ENCODE measurements at regions not wholly inside any gene's neighbourhood (a gene's known extent, or its start where the extent isn't known, plus 50 kb on each side); places are given as distances from the start of the nearest gene placed in this dataset.

- DNase-seq (ENCODE audit: low read depth), result peak; percentile 65
Measured at GRCh38 chr16:63289834-63290460, 1253.7 kb upstream of the CDH8 start.

DNA sequence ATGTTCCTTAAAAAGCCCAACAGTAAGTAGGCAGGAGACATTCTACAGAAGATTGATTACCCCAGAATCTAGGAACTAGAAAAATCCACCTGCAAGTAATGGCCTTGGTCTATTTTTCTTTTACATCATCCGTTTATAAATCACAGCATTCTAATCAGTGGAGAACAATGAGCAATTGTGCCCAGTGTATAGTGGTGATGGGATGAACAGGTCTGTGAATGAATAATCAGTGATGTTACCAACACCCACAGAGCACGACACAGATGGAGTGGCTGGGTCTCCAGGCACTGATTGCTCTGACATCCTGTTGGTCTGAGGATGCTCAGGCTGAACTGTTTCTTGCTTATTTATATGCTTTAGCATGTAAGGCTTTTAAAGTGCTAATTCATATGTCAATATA, 1251.2 kb upstream of the CDH8 start:
- no peak for DNase-seq (ENCODE audit: low read depth)
- TF ChIP-seq MYC (IDR thresholded peaks at IDR 0.05; ENCODE audit: low read depth, low read length), result no peak
- TF ChIP-seq POLR2A (IDR thresholded peaks at IDR 0.05; ENCODE audit: extremely low read depth, insufficient read length), result no peak
- TF ChIP-seq MAX (IDR thresholded peaks at IDR 0.05; ENCODE audit: low read depth, low read length), result no peak
- no peak for TF ChIP-seq CTCF (IDR thresholded peaks at IDR 0.05; ENCODE audit: low read depth, low read length)
- no peak overlapping the region for H3K4me3 ChIP-seq (ENCODE audit: low read depth, low read length)

More at GRCh38 chr16:63289834-63290460, 1253.7 kb upstream of the CDH8 start:
- no peak overlapping the region for H3K4me3 ChIP-seq (ENCODE audit: low read depth, low read length)
- TF ChIP-seq MAX (IDR thresholded peaks at IDR 0.05; ENCODE audit: low read depth, low read length), result no peak
- TF ChIP-seq CTCF (IDR thresholded peaks at IDR 0.05; ENCODE audit: low read depth, low read length), result peak; percentile 93

- no peak for DNase-seq (ENCODE audit: low read depth)
Measured at GRCh38 chr16:63283721-63284120, 1247.5 kb upstream of the CDH8 start.

DNA sequence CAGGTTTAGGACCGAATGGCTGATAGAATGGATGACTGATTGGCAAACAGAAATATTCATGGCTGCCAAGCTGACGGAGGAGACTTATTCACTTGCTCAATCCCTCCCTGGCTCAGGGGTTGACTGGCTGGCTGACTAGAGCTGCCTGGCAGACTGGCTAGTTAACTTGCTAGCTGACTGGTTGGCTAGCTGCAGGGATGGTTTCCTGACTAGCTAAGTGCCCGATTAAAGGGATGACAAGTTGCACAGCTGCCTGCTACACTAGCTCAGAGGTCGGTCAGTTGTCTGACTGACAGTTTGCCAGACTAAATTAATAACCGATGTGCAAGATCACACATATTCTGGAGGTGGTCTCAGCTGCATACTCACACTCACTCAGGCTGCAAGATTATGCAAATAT, 1208.4 kb upstream of the CDH8 start:
- no peak for DNase-seq (ENCODE audit: low read depth)
- H3K4me3 ChIP-seq (ENCODE audit: low read depth, low read length), result no peak overlapping the region
- TF ChIP-seq MAX (IDR thresholded peaks at IDR 0.05; ENCODE audit: low read depth, low read length), result no peak
- TF ChIP-seq CTCF (IDR thresholded peaks at IDR 0.05; ENCODE audit: low read depth, low read length), result no peak
- no peak for TF ChIP-seq POLR2A (IDR thresholded peaks at IDR 0.05; ENCODE audit: extremely low read depth, insufficient read length)
- no peak for TF ChIP-seq MYC (IDR thresholded peaks at IDR 0.05; ENCODE audit: low read depth, low read length)

More at GRCh38 chr16:63283721-63284120, 1247.5 kb upstream of the CDH8 start:
- H3K4me3 ChIP-seq (ENCODE audit: low read depth, low read length), result no peak overlapping the region
- no peak for TF ChIP-seq POLR2A (IDR thresholded peaks at IDR 0.05; ENCODE audit: extremely low read depth, insufficient read length)

DNA sequence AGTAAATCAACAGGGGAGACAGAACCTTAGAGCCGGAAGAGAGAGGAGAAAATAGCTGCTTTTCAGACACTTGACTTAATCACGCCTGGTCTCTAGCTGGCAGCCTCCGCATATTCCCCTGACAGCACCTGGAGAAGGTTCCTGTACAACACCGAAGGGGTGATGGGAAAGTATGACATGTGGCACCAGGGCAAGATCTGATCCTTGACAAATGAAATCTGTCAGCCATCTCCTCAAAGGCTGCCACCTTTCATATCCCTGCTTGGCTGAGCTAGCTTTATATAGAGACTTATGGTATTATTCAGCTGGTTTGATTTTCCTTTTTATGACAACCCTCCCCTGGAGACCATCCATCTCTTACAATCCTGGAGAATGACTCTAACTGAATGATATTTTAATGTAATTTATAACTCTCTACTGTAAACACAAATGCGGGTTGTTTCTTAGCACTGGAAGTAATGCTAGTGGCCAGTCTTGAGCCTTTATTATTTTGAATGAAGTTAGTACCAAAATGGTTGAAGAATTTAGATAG, 1205.3 kb upstream of the CDH8 start:
- no peak overlapping the region for H3K4me3 ChIP-seq (ENCODE audit: low read depth, low read length)
- no peak for TF ChIP-seq MYC (IDR thresholded peaks at IDR 0.05; ENCODE audit: low read depth, low read length)
- TF ChIP-seq POLR2A (IDR thresholded peaks at IDR 0.05; ENCODE audit: extremely low read depth, insufficient read length), result no peak
- no peak for TF ChIP-seq MAX (IDR thresholded peaks at IDR 0.05; ENCODE audit: low read depth, low read length)
- no peak for TF ChIP-seq CTCF (IDR thresholded peaks at IDR 0.05; ENCODE audit: low read depth, low read length)
- no peak for DNase-seq (ENCODE audit: low read depth)

DNA sequence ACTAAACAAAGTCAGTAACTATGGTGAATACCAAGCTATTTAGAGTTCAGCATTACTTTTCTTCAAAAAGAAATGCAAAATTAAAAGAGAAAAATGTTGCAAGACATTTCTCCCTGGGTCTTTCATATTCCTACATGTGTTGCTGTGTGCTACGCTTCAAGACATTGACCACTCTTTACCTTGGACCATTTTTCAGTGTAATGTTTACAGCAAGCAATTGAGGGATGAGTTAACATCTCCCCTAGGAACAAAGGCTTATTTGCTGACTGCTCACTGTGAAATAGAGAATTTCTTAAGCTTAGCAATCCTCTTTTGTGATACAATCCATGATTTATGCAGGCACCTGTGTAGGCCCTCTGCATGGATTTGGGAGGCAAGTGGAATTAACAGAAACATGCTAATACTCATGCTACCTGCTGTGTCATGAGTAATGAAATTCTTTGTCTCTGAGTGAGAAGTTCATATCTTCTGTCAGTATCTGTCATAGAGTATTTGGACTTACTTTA, 1202.9 kb upstream of the CDH8 start:
- TF ChIP-seq POLR2A (IDR thresholded peaks at IDR 0.05; ENCODE audit: extremely low read depth, insufficient read length), result no peak
- no peak for TF ChIP-seq MYC (IDR thresholded peaks at IDR 0.05; ENCODE audit: low read depth, low read length)
- TF ChIP-seq MAX (IDR thresholded peaks at IDR 0.05; ENCODE audit: low read depth, low read length), result no peak
- no peak for TF ChIP-seq CTCF (IDR thresholded peaks at IDR 0.05; ENCODE audit: low read depth, low read length)
- no peak for DNase-seq (ENCODE audit: low read depth)
- no peak overlapping the region for H3K4me3 ChIP-seq (ENCODE audit: low read depth, low read length)
